B cell (primary cell): ENCODE measurements at regions not wholly inside any gene's neighbourhood (a gene's known extent, or its start where the extent isn't known, plus 50 kb on each side); places are given as distances from the start of the nearest gene placed in this dataset.

Experiments used
- EZH2 ChIP-seq: IDR thresholded peaks from 2 replicates; pipeline ENCODE4 v1.6.1; 2012; ENCODE audit warnings: borderline replicate concordance, low read depth, mild to moderate bottlenecking, moderate library complexity, low read length; ENCODE audit not compliant: insufficient read depth, poor library complexity, severe bottlenecking
- TF ChIP-seq, protein P1 (sequence below): fragments of 200-600 bp; IDR thresholded peaks from one replicate; pipeline ENCODE4 v1.8.0; 2022; ENCODE audit warnings: antibody characterized with exemption, mild to moderate bottlenecking

DNA sequence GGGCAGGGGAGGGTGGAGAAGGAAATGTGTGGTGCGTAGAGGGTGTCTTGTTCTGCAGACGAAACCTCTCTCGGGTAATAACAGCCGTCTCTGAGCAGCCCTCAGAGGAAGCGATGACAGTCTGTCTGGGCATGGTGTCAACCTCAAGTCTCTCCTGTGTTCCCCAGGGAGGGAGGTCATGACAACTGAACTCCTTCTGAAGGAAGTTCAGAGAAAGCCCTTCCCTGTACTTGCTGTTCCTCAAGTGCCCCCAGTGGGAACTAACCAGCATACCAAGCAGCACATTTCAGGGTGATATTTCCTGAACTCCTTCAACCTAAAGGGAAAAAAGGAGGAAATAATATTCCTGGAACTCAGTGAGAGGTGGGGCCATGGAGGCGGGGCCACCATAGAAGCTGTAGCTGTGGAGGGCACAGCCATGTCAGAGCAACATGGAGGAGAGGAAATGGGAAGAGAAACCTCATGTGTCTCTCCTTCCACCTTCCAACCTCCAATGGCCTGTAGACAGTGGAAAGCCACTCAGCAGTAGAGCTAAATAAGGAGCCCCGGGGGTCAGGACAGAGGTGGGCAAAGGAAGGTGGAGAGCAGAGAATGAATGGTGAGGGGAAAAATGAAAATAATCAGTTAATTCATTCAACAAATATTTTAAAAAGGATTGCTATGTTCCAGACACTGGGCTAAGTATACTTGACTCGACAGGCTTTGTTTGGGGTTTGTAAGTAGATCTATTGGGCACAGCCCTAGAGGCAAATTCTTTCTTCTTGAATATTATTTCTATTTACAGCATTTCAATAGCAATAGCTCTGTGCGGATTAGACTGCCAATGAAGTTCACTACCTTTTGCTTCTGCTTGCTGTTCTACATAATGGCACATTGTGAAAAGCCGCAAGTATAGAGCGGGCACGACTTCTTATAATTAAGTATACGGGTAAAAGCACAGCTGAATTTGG, 61.0 kb upstream of the AOAH start:
- TF ChIP-seq, protein P1, sequence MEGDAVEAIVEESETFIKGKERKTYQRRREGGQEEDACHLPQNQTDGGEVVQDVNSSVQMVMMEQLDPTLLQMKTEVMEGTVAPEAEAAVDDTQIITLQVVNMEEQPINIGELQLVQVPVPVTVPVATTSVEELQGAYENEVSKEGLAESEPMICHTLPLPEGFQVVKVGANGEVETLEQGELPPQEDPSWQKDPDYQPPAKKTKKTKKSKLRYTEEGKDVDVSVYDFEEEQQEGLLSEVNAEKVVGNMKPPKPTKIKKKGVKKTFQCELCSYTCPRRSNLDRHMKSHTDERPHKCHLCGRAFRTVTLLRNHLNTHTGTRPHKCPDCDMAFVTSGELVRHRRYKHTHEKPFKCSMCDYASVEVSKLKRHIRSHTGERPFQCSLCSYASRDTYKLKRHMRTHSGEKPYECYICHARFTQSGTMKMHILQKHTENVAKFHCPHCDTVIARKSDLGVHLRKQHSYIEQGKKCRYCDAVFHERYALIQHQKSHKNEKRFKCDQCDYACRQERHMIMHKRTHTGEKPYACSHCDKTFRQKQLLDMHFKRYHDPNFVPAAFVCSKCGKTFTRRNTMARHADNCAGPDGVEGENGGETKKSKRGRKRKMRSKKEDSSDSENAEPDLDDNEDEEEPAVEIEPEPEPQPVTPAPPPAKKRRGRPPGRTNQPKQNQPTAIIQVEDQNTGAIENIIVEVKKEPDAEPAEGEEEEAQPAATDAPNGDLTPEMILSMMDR, result peak; percentile 20
- TF ChIP-seq EZH2, result no peak
